NCI-H2227 (cell line): ENCODE measurements at regions not wholly inside any gene's neighbourhood (a gene's known extent, or its start where the extent isn't known, plus 50 kb on each side); places are given as distances from the start of the nearest gene placed in this dataset.
"Not testable (repeated sequence)": the region's sequence is repeated elsewhere in the genome, so short reads cannot be mapped to it uniquely, and the experiment has no call there.

Source experiments
- DNase-seq: peaks from one replicate; lab custom pipeline; 2025; ENCODE audit not compliant: unreplicated experiment; lab: John Stamatoyannopoulos, UW

DNA sequence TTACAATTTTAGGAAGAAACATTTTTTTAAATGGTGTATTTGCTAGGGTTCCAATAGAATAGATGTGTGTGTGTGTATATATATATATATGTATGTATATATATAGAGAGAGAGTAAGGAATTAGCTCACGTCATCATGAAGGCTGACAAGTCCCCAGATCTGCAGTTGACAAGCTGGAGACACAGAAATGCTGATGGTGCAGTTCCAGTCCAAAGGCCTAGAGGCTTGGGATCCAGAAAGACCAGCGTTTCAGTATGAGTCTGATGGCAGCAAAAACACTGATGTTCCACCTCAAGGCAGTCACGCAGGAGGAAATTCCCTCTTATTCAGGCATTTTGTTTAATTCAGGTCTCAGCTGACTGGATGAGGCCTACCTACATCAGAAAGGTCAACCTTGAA lies 386.8 kb downstream of the PTH2R start:
- DNase-seq = no peak

DNA sequence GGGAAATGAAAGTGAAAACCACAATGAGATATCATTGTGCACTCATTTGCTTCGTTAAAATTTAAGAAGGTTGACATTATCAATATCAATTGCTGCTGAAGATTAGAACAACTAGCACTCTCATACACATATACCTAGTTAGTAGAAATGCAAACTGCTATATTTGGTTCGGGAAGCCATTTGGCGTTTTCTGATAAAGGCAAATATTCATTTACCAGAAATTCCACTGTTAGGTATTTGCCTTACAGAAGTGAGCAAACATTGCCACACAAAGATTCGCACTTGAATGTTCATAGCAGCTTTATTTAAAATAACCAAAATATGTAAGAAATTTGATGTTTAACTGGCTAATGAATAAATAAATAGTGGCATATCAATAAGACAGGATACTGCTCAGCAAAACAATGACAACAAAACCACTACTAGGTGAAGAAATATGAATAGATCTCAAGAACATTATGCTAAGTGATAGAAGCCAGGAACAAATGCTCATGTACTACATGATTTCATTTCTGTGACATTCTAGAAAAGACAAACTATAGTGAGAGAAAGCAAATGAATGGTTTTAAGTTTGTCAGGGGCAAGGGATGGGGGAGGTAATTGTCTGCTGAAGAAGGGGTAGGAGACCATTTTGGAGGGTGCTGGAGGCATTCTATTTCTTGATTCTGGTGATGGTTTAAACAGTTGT lies 387.8 kb downstream of the PTH2R start:
- DNase-seq = no peak

DNA sequence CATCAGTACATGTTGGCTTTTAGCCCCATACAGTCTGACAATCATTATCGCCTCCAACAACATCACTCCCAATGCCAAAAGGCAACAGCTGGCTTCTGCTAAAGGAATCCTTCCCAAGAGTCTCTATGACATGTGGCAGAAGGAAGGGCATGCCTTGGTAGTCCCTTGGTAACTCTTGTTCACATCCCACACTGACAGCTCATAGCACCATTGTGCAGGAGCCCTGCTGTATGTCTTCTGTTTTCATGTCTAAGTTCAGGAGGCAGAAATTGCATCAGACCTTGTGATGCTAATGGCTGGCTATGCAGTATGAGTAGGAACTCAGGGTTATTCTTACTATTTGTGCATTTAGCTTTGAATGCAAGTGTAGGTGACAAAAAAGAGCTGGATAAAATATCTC lies 392.1 kb downstream of the PTH2R start:
- DNase-seq = no peak

DNA sequence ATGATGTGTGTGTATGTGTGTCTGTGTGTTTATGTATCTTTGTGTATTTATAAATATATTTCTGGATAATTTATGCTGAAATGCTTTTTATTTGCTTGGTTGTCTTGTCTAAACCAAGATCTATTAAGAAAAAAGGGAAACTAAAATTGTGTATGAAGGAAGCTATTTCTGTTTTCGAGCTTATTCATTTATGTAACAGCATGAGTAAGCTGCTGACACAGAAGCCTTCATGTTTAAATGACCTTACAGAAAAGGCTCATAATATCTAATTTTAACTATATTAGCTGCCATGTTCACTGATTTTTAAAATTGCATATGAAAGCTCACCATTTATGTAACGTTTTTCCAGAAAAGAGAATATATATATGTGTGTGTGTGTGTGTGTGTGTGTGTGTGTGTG lies 392.8 kb downstream of the PTH2R start:
- no peak for DNase-seq

DNA sequence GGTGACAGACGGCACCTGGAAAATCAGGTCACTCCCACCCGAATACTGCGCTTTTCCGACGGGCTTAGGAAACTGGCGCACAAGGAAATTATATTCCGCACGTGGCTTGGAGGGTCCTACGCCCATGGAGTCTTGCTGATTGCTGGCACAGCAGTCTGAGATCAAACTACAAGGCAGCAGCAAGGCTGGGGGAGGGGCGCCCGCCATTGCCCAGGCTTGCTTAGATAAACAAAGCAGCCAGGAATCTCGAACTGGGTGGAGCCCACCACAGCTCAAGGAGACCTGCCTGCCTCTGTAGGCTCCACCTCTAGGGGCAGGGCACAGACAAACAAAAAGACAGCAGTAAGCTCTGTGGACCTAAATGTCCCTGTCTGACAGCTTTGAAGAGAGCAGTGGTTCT lies 394.3 kb downstream of the PTH2R start:
- not testable (repeated sequence) for DNase-seq

DNA sequence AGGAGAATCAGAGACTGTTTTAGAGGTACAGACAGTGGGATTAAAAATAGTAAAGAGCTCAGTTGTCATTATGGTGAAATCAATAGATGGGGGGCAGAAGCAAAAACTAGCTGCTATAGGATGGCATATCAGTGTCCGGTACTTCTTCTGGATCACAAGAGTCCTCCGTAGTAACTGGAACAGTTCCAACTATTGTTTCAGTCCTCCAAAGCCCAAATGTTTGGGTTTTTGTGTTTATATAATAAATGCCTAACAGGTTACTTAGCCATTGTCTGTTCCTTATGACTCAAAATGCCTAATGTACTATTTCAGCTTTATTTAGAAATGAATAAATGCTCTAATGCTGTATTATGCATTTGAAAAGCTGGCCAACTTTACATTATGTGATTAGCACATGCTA lies 401.2 kb downstream of the PTH2R start:
- no peak for DNase-seq

DNA sequence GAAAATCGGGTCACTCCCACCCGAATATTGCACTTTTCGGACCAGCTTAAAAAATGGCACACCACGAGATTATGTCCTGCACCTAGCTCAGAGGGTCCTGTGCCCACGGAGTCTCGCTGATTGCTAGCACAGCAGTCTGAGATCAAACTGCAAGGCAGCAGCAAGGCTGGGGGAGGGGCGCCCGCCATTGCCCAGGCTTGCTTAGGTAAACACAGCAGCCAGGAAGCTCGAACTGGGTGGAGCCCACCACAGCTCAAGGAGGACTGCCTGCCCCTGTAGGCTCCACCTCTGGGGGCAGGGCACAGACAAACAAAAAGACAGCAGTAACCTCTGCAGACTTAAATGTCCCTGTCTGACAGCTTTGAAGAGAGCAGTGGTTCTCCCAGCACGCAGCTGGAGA lies 405.3 kb downstream of the PTH2R start:
- DNase-seq = not testable (repeated sequence)

DNA sequence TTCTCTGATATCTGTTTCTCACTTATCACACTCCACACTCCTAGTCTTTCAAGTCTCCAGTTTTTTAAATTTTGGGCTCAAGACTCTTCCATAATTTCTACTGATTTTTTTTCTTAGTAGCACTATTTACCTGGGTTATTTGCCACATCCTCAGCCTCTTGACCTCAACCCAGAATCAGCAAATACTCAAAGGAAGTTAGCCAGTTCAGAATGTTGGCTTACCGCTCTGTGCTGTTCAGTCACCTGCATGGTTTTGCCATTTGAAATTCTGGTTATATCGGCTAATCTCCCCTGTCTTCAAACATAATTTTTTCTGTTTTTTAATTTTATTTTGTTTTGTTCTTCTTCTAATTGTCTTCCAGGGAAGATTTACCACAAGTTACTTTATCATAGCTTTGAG lies 412.6 kb downstream of the PTH2R start:
- no peak for DNase-seq

DNA sequence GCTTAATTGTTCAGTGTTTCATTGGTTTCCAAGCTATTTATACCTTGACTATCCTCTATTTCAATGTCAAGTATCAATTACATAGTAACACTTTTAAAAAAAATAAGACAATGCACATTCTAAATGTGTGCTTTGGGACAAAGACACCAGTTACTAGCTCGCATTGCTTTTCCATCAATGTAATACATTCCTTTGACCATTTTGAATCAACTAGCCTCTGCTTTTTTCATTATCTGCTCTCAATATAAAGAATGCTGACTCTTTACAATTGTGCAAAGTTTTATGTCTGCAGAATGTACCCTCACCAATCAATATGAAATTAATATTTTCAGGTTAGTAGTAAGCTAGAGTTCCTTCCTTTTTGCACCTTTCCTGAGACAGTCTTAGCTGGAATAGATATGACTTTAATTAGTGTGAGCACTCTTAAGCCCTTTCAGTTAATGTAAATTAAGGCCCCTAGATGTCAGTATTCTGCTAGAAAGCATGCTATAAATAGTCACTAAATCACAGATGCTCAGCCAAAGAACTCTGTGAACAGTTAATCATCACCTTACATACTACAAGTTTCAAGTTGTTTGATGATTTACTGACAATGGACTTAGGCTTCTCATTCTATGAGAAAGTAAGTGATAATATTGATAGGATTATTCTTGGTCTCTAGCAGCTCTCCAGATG lies 413.6 kb downstream of the PTH2R start:
- peak; percentile 42 for DNase-seq

DNA sequence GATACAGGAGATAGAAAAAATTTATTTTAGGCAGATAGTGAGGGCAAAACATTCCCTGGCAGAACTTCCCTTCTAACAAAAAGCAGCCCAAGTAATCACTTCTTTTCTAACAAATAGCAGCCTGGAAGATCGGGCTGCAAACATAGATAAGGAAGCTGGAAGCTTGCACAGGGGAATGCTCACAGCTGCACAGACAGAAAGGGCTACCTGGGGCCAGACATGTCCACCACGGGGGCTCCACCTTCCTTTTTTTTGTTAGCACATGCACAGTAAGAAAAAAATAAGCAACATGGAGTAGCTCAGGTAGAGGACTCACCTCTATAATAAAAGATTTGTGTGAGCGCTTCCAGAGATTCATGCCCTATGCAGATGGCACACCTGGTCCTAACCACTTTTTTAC lies 420.5 kb downstream of the PTH2R start:
- no peak for DNase-seq

DNA sequence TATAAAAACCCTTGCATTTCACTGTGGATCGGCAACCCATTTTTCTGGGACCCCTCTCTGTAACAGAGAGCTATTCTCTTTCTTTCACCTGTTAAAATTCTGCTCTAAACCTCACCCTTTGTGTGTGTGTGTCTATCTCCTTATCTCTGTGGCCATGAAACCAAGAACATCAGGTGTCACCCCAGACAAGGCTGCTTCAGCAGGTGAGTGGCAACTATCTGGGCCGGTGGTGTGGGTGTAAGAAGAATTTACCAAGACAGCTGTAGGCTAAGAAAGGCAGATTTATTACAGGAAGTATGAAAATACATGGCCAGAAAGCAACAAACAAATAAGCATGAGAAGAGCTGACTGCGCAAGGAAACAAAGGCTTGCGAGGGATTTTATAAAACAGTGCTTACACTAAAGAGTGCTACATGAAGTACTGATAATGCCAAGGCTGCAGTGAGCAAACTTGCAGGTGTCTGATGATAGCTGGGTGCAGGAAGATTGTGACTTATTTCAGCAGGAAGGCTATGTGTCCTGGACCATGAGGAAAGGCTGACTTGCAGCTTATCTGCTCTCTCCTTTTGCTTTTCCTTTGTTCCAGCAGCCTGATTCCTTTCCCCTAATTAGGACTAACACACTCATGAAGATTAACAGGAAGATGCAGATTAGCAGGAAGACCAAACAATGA lies 421.1 kb downstream of the PTH2R start:
- no peak for DNase-seq

DNA sequence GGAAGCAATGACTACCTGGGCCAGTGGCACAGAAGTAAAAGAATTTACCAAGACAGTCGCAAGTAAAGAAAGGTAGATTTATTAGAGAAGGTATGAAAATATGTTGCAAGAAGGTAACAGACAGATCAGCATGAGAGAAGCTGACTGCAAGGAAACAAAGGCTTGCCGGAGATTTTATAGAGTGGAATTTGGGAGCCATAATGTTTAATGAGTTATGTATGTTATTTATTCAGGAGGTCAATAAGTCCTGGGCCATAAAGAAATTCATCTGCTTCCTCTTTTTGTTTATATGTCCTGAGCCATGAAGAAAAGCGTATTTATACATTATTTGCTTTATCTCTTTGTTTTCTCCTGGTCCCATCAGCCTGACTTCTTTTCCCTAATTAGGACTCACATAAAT lies 423.6 kb downstream of the PTH2R start:
- no peak for DNase-seq

DNA sequence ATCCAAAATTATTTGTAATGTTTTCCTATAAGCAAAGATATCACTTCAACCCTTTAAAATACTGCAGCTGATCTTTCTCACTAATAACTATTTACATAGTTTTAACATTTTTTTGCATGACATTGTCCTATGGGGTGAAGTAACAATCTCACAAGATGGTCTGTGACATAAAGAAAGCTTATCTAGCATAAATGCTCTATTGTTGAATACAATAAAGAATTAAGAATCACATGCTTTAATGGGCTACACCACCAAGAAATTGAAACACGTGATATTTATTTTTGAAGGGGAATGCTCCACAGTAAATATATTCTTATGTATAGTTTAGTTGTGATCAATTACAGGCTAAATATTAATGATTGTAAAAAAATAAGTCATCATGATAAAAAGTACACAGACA lies 441.1 kb downstream of the PTH2R start:
- no peak for DNase-seq

DNA sequence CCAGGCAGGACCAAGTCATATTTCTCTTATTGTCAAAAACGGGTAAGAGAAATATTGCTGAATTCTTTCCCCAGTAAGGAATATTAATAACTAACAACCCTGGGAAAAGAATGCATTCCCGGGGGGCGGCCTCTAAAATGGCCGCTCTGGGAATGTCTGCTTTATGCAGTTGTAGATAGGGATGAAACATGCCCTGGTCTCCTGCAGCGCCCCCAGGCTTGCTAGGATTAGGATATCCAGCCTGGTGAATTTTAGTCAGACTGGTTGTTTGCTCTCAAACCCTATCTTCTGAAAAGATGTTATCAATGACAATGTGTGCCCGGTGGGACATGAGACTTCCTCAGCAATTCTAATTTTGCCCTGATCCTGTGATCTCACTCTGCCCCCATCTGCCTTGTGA lies 448.1 kb downstream of the PTH2R start:
- no peak for DNase-seq

DNA sequence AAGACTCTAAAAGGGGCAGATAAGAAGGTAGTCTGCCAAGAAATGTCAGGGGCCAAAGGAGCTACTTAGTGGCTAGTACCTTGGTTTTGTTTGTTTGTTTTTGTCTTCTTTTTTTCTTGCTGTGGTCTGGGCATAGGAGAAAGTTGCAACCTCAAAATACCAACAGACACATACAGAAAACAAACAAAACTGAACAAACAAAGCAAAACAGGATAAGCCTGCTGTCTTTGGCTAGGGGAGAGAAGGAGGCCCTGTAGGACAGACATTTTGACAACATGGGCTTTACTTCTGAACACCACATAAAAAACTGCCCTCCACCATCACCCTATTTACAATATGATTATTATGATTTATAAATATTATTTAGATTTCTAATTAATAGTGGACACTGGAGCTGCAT lies 460.8 kb downstream of the PTH2R start:
- no peak for DNase-seq

DNA sequence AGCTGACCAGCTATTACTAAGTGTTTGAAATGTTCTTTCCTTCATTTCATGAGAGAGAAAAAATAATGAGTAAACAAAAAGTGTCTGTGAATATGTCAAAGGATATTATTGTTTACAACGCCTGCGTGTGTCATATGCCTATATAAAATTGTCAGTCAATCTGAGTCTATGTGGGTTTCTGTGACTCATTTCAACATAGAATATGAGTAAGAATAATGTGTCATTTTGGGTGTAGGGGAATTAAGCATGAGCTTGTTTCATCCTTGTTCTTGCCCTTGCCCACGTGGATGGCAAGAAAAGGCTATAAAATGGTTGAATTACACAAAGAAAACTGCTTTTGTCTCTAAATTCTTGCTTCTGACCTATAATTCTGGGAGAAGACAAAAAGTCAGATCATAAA lies 466.0 kb downstream of the PTH2R start:
- DNase-seq = no peak

DNA sequence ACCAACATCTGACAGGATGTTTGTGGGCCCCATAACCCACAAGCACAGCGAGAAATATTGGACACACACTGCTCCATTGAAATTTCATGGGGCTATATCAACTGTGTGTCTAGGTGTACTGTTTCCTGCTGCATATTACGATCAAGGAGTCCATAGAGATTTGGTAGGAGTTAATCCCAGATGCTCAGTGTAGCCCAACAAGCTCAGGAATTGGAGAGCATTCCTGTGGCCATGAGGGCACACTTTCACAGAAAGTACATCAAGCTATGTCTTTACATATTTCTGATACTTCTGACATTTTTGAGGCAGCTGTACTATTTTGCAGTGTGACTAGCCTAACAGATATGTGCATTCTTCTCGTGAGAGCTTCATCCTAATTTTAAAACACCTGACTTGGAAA lies 473.1 kb downstream of the PTH2R start:
- DNase-seq = no peak

DNA sequence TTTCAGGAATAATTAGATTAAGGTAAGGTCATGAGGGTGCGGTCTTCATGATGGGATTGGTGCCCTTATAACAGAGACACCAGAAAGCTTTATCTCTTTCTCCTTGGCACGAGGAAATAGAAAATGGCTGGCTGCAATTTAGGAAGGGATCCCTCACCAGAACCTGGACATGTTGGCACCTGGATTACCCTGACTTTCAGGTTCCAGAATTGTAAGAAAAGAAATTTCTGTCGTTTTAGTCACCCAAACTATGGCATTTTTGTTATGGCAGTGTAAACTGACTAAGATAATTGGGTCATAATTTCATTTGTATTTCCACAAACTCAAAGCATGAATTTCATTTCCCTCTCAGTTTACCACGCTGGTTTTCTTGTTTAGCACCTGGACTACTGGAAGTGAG lies 473.6 kb downstream of the PTH2R start:
- no peak for DNase-seq

DNA sequence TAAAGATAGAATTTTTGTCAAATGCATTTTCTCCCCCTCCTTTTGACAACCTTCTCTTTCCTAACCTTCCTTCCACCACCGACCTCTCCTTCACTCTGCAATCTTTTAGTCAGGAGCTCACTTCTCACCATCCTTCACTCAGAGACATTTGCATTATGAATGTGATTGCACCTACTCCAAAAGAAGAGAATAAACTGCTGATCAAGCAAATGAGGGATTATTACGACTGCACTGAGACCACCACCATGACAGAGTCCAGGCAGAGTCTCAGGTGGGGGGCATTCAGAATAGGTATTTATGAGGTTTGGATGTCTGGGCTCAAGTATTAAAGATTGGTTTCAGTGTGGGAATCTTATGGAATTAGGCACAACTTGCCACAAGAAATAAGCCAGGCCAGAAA lies 483.9 kb downstream of the PTH2R start:
- no peak for DNase-seq

DNA sequence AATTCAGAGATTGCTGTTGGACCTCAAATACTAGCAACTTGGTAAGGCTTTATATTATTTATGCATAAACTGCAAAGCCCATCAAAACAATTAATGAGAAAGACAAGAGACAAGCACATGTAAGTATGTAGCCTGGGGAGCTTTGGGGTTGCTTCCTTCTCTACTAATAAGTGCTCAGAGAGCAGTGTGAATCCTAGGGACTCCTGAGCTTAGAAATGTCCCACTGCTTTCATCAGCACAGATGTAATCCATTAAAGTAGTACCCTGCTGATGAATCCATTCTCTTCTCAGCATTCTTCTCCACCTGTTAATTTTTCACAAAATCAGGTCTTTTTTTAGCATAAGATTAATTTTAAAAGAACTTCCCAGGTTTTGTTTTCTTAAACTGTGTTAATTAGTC lies 485.6 kb downstream of the PTH2R start:
- no peak for DNase-seq

DNA sequence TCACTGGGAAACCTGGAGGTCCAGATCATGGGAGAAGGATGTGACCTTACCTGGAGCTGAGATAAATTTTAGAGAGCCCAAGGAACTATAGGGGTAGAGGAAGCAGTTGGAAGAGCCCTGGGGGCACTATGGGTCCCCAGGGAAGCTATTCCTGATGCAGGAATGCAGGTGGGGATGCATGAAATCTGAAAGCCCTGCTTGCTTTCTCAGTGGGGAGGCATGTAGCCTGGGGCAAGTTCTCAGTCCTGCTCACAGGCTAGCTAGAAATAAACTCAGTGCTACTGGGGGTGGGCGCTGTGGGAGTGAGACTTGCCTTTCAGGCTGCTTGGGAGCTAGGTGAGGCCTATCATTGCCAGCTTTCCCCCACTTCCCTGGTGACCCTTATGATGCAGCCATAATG lies 499.7 kb downstream of the PTH2R start:
- DNase-seq = no peak

DNA sequence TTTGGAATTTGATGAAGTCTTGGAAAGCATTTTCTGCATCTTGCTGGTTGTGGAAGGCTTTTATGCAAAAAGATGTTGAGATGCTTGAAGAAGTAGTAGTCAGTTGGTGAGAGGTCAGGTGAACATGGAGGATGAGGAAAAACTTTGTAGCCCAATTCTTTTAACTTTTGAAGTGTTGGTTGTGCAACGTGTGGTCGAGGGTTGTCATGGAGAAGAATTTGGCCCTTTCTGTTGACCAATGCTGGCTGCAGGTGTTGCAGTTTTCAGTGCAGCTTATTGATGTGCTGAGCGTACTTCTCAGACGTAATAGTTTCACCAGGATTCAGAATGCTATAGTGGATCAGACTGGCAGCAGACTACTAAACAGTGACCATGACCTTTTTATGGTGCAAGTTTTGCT lies 508.4 kb upstream of the MAP2 start:
- no peak for DNase-seq

DNA sequence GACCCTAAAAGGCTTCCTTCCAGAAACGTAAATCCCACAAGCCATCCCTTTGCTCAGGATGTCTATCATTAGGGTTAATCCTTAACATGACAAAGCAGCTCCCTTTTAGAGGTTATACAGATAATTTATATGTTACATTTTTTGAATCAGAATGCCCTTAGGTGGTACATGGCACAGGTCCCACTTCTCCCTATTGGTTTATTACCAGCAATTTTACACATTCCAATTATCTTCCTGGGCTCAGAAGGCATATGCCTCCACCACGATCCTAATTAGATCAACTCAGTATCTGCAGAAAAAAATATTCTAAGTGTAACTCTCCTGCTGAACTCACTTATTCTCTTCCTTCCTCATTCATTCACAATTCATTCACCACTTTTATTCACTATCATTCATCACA lies 507.0 kb upstream of the MAP2 start:
- no peak for DNase-seq
